T-helper 2 cell (primary cell): ENCODE measurements at regions not wholly inside any gene's neighbourhood (a gene's known extent, or its start where the extent isn't known, plus 50 kb on each side); places are given as distances from the start of the nearest gene placed in this dataset.
"Not testable (repeated sequence)": the region's sequence is repeated elsewhere in the genome, so short reads cannot be mapped to it uniquely, and the experiment has no call there.

ENCODE experiments used
- DNase-seq, 5 experiments: peaks; one replicate each; pipeline versions ENCODE4 v3.0.0 to v3.0.0-alpha.2; 2012 to 2022

DNA sequence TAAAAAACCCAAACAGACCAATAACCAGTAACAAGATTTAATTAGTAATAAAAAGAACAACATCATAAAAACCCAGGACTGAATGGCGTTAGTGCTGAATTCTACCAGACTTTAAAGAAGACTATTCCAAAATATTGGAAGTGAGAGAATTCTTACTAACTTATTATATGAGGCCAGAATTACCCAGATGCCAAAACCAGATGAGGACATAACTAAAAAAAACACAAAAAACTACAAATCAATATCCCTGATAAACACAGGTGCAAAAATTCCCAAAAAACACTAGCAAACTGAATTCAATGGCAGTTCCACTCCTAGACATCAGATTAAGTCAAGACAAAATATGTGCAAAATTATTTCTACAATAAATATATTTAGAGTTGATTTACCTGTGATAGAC, 400.1 kb upstream of the PABPC4L start:
- no peak for DNase-seq

DNA sequence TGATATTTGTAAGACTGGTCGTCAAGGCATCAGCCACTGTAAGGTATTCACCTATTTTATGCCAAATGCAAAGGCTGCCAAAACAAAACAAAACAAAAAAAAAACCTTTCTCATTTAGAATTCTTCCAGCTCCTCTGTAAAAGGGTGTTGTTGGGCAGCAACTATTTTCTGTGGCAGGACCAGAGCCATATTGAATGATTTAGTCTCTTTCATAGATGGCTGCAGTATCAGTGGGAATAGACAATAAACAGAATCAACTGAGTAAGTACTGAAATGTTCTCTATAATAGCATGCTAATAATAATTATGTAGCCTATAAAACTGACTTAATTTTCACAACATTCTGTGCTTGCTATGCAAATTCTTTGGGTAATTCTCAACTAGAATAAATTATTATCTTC, 389.7 kb upstream of the PABPC4L start:
- DNase-seq: no peak

DNA sequence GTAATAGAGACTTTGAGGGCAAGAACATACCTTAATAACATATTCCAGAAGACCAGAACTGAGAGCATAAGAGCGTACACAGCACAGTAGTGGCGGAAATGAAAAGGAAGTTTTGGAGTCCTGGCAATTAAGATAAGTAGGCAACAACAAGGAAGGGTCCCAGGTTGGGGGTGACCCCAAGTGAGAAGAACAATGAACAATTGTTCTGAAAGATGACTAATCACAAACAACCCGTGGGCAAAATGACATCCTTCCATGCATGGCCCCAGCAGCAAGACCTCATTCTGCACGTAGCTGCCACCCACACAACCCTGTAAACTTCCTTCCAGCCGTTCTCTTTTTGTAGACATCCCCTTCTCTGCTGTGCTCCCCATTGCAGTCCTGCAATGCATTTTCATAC, 384.4 kb upstream of the PABPC4L start:
- DNase-seq: no peak

DNA sequence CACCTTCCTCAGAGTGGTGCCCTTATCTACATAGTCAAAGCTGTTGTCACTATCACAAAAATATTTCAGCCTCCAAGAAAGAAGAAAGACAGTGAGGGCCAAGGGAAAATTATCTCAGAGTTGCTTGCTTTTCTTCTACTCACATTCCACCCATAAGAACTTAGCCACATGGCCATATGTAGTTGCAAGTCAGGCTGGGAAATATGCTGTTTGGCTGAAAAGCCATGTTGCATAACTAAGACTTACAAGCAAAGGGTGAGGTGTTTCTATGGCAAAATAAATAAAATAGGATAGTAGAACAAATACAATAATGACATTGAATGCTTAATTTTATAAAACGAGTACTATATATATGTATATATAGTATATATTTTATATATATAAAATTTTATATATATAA, 365.9 kb upstream of the PABPC4L start:
- DNase-seq: no peak

DNA sequence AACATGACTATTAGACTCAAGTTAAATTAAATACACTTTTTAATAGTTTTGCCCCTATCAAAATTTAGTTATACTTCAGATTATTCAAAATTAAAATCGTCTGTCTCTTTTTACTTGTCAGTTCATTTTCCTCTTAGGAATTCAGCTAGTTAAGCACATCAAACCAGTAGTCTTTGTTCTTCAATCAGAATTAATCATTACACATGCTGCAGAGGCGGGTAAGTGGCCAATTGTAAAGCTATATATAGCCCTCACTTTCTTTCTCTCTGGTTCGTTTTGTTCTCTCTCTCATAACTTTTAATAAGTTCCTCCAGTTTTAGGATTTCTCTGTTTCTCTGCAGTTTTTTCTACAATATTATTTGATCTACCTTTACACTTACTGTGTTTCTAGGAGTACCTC, 359.1 kb upstream of the PABPC4L start:
- DNase-seq: no peak

DNA sequence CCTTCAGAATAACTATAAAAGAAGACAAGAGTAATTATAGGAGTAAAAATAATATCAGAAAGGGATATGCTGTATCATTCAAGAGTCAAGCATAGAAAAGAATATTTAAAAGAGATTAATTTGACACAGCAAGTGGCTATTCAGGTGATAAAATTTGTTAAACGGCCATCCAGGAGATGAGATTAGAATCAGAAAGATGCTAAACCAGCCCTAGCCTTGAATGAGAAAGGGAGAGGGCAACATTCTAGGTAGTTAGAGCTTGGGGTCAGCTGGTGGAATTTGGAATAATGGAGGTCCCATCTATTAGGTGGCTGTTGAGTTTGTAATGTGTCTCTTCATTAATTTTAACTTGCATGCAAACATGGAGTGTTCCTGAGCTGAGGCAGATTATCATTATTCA, 350.5 kb upstream of the PABPC4L start:
- no peak for DNase-seq

DNA sequence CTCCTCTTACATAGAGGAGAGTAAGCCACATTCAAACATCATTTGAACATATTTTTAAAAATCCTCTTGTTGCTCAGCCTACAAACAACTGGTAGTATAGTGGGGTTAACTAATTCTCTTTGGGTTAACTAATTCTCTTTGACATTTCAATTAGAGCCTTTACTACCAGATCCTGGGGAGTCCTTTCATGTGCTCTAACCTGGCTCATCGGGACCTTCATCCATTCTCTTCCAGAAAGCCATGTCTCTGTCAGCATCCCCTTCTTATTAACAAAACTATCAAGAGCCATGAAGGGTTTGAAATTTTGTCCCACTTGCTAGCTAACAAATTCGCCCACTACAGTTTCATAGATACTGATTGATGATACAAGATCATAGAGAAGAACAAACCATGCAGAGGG, 349.8 kb upstream of the PABPC4L start:
- no peak for DNase-seq

DNA sequence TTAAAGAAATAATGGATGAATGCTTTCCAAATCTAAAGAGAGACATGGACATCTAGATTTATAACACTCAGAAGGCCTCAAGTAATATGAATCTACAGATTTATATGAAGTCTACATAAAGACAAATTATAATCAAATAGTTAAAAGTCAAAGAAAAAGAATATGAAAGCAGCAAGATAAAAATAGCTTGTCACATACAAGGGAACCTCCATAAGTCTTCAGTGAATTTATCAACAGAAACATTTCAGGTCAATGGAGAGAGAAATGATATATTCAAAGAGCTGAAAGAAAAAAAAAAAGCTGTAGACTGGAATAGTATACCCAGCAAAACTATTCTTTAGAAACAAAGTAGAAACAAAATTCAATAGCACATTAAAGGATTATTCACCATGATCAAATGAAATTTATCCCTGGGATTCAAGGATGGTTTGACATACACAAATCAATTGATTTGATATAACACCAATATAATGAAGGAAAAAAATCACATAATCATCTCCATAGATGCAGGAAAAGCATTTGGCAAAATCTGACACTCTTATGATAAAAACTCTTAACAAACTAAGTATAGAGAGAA, 346.6 kb upstream of the PABPC4L start:
- DNase-seq: no peak

DNA sequence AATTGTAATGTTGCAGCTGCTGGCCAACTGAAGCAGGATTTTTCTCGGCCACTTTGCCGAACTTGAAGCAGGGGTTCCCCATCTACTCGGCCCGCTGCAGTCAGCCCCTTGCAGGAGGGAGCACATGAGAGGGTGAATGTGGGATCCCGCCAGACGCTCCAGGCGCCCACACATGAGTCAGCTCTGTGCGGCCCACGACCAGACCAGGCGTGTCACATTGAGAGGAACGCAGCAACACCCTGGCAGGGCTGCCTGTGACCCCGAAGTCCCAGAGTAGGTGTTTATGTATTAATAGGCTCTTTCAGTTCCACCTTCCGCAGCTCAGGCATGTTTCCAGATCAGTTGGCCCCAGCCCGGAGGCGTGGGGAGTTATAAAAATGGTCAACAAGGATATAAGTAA, 344.7 kb upstream of the PABPC4L start:
- DNase-seq: no peak

DNA sequence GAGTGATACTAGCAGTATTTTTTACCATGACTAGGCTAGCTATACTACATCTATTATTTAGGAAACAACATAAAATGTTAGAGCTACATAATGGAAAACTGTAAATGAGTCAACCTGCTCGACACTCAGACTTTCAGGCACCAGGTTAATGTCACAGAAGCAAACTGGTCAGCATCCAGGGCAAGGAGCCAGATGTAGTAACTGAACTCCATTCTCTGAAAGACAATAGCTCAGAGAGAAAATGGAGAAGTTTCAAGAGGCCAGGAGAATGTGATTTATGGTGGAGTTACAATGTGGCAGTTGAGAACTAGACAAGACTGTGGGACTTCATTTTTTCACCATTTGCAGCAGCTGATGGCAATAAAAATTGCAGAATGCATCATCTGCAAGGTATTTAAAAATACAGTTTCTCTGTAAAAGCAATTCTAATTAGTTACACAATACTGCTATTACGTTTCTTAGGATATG, 342.7 kb upstream of the PABPC4L start:
- no peak for DNase-seq

DNA sequence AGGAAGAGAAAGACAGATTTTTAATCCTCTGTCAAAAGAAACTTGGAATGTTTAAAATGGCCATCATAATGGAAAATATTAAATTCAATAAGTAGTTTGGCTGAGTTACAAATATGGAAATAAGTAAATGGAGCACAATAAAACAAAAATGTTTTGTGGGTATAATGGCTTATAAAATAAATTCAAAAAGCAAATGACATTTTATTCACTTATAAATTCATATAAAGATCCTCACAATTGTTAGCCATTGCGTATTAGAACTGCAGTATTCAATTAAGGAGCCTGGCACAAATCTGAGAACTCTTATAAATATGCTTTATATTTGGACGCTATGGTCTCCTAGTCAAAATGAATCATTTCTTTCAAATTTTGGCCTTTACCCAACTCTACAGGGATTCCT, 339.0 kb upstream of the PABPC4L start:
- DNase-seq: no peak

DNA sequence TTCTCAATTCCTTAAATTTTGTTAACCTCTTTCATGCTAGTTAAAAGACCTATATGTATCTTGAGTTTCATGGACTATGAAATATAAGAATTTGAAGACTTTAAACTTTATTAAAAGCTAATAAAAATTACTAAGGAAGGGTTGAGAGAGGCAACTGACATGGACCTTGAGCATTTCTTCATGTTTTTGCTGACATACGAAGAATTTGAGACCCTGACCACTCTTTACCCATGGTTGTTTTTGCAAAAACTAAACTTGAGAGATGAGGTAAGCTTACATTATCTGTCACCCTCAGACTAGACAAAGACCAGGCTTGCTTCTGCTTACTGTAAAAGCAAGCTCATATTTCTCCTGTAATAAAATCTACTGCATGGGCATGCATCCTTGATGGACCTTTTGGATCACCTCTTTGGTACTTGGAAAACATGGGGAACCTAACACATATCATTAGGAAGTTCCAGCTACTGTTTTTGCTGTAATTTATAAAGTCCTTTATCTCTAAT, 338.2 kb upstream of the PABPC4L start:
- DNase-seq: no peak

DNA sequence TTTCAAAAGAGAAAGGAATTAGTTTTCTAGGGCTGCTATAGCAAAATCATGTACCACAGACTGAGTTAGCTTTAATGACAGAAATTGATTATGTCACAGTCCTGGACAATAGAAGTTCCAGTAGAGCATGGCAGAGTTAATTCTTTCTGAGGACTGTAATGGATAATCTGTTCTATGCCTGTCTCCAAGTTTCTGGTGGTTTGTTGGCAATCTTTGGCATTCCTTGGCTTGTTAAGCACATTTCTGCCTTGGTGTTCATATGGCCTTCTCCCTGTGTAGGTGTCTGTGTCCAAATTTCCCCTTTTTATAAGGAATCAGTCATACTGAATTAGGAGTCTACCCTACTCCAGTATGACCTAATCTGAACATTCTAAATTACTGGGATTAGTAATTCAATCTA, 336.1 kb upstream of the PABPC4L start:
- DNase-seq: no peak

DNA sequence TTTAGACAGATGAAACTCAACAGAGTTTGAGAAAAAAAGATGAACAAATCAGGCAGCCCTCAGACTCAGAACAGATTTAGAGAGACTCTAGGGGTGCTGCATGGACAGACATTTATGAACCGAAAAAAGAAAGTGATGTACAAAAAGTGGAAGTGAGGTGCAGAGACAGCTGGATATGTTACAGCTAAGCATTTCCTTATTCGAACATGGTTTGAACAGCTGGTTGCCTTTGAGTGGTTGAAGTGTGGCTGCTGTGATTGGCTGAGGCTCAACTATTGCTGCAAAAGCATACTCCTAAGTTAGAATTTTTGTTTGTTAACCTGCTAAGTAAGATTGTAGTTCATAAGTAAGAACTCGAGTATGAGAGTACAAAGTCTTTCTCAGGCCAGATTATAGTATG, 331.5 kb upstream of the PABPC4L start:
- DNase-seq: no peak

DNA sequence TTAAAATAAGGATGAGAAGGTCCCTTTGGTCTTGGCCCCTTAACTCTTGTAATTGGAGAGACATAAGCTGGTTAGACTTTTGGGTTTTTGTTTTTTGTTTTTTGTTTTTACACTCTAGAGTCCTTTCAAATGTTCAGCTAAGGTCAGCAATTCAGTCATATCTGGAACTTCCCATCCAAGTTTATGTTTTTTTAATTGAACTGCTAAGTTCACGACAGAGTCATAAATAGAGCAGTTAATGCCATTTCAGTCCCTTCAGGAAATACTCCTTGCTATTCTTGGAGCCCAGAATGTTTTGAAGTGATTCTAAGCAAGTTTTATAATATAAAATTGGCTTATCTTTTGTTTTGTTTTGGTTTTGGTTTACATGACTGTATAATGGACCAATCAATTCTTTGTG, 329.4 kb upstream of the PABPC4L start:
- no peak for DNase-seq

DNA sequence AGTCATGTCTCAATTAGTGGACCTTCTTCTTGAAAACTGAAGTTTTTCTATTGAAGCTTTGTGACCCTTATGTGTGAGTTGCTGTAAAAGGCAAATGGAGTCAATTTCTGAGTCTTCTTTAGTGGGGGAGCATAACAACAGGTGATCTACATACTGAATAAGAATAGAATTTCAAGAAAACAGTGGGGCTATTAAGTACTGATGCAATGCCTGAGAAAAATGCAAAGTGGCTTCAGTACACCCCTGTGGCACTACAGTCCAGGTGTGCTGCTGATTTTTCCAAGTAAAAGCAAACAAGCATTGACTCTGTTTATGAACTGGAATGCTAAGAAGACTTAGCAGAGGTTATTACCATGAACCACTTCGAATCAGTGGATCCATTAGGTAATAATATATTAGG, 328.0 kb upstream of the PABPC4L start:
- no peak for DNase-seq

DNA sequence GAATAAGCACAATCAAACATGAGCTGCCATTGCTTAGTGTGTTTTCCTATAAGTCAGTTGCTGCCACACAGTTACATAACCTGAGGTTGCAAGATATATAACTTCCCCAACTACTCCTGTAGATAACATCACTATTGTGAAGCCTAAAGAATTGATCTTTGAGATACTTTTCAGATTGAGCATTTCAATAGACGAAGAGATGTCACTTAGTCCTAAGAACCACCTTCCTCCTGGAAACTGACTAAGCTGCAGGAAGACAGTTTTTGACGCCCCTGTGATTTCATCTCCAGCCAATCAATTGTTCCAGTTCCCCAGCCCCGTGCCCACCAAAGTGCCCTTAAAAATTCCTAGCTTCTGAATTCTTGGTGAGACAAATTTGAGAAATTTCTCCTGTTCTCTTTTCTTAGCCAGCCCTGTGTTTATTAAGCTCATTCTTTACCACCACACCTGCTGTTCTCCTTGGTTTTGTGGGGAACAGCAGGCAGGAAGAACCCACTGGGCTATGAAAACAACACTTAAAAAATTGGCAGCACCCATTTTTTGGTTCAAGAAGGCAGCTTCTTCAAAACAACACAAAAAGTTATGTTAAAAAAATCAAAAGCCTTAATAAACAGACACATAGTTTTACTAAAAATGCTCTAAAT, 317.1 kb upstream of the PABPC4L start:
- DNase-seq: no peak

DNA sequence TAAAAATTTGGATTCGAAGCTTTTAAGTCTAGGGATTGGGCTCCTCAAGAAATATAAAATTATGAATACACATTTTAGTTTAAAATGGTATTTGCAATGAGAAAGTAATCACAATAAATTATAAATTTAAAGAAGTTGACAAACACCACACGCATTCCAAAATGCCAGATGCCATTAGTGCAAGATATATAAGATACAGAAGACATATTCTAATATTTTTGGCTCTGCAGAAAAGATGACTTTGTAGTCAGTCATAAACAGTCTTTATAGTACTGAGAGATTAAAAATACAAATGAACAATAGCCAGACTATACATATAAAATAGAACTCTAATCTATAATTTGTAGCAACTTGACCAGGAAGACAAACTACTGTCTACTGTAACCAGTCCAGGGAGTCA, 309.0 kb upstream of the PABPC4L start:
- no peak for DNase-seq

DNA sequence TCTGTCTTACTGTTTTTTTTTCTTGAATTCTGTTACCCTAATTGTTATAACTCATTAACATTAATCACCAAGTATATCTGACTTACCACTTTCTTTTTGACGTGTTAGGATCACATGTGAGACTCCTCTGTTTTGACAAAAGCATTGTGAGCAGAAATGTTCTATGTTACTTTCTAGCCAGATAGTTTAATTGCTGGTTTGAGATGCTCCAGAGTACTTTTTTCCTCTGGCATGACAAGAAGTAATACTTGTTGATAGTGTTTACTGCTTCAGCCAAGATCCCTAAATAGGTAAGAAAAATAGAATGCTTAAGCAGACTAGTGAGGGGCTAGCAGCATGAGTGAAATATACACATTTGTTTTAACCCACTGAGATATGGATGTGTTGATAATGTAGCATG, 303.9 kb upstream of the PABPC4L start:
- no peak for DNase-seq

DNA sequence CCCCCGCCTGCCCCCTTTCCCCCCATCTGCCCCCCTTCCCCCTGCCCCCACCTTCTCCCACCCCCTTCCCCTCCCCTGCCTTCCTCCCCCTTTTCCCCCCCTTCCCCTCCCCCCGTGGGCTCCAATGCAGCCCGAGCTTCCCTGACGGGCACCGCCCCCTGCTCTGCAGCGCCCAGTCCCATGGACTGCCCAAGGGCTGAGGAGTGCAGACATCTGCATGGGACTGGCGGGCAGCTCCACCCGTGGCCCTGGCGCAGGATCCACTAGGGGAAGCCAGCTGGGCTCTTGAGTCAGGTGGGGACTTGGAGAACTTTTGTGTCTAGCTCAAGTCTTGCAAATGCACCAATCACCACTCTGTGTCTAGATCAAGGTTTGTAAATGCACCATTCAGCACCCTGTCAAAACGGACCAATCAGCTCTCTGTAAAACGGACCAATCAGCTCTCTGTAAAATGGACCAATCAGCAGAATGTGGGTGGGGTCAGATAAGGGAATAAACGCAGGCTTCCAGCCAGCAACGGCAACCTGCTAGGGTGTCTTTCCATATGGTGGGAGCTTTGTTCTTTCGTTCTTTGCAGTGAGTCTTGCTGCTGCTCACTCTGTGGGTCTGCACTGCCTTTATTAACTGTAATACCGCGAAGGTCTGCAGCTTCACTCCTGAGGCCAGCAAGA, 300.5 kb upstream of the PABPC4L start:
- DNase-seq: no peak

DNA sequence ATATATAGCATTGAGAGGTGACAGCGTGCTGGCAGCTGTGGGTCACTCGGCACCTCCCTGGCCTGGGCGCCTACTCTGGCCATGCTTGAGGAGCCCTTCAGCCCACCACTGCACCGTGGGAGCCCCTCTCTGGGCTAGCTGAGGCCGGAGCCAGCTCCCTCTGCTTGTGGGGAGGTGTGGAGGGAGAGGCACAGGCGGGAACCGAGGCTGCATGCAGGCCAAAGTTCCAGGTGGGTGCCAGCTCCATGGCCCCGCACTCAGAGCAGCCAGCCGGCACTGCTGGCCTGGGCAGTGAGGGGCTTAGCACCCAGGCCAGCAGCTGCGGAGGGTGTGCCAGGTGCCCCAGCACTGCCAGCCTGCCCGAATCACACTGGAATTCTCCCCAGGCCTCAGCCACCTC, 299.9 kb upstream of the PABPC4L start:
- not testable (repeated sequence) for DNase-seq

DNA sequence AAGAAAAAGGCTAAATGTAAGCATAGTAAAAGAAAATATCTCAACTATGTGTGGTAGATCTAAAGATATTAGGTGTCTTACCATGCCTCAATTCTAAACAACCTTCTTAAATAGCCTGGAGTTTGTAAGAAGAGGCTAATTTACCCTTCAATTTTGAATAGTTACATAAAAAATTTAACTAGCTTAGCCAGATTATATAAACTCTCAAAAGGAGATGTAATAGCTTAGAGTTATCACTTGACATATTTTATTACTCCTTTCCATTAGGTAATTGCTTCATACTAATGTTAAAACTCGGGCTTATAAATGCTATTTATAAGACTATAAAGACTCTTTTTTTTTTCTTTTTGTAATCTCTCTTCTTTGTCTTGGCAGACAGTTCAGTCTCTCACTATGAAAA, 297.5 kb upstream of the PABPC4L start:
- DNase-seq: no peak

DNA sequence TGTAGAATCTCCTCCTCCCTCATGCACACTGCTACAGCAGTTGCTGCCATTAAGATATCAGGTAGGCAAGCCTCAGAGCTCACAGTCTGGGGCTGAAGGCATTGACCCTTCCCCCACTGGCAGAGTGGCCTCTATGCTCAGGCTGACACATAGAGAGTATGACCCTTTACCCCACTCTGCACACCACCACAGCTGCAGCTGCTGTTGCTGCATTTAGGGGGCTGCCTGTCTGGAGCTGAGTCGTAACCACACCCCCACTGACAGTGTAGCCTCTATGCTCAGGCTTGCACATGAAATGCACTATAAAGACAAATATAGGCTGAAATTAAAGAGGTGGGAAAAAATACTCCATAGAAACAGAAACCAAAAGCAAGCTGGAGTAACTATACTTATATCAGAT, 289.3 kb upstream of the PABPC4L start:
- DNase-seq: no peak

DNA sequence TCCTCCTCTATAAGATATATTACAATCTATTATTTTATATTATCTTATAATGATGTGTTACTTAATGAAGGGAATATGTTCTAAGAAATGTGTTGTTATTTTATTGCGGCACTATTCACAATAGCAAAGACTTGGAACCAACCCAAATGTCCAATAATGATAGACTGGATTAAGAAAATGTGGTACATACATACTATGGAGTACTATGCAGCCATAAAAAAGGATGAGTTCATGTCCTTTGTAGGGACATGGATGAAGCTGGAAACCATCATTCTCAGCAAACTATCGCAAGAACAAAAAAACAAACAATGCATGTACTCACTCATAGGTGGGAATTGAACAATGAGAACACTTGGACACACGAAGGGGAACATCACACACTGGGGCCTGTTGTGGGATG, 281.9 kb upstream of the PABPC4L start:
- not testable (repeated sequence) for DNase-seq
